Renal pelvis (tissue), 1 donor: ENCODE measurements at regions not wholly inside any gene's neighbourhood (a gene's known extent, or its start where the extent isn't known, plus 50 kb on each side); places are given as distances from the start of the nearest gene placed in this dataset.

Experiments used
- DNase-seq: peaks from one replicate; pipeline ENCODE4 v3.0.0-alpha.2; 2013

GRCh38 chr13:74669149-74669548 lies 534.9 kb upstream of the KLF12 start:
- DNase-seq: no peak

- no peak for DNase-seq
Measured at GRCh38 chr13:74667656-74668203, 533.5 kb upstream of the KLF12 start.

GRCh38 chr13:74662905-74663304 lies 528.7 kb upstream of the KLF12 start:
- peak; percentile 45 for DNase-seq

GRCh38 chr13:74661851-74662250 lies 527.6 kb upstream of the KLF12 start:
- DNase-seq: no peak

- no peak for DNase-seq
Measured at GRCh38 chr13:74657765-74658164, 523.6 kb upstream of the KLF12 start.

- peak; percentile 10 for DNase-seq
Measured at GRCh38 chr13:74651121-74651520, 516.9 kb upstream of the KLF12 start.

GRCh38 chr13:74647991-74648390 lies 513.8 kb upstream of the KLF12 start:
- no peak for DNase-seq

- no peak for DNase-seq
Measured at GRCh38 chr13:74647211-74647610, 513.0 kb upstream of the KLF12 start.

GRCh38 chr13:74646091-74646490 lies 511.9 kb upstream of the KLF12 start:
- no peak for DNase-seq

- no peak for DNase-seq
Measured at GRCh38 chr13:74645586-74645985, 511.4 kb upstream of the KLF12 start.

GRCh38 chr13:74644229-74644628 lies 510.0 kb upstream of the KLF12 start:
- DNase-seq: no peak

GRCh38 chr13:74641586-74641985 lies 507.4 kb upstream of the KLF12 start:
- DNase-seq: no peak

GRCh38 chr13:74633734-74634133 lies 499.5 kb upstream of the KLF12 start:
- no peak for DNase-seq

- DNase-seq: no peak
Measured at GRCh38 chr13:74629985-74630384, 495.8 kb upstream of the KLF12 start.

- no peak for DNase-seq
Measured at GRCh38 chr13:74625541-74625940, 491.3 kb upstream of the KLF12 start.

- DNase-seq: no peak
Measured at GRCh38 chr13:74623761-74624160, 489.6 kb upstream of the KLF12 start.

GRCh38 chr13:74622284-74622683 lies 488.1 kb upstream of the KLF12 start:
- DNase-seq: no peak

- DNase-seq: no peak
Measured at GRCh38 chr13:74620711-74621110, 486.5 kb upstream of the KLF12 start.

GRCh38 chr13:74620308-74620707 lies 486.1 kb upstream of the KLF12 start:
- DNase-seq: no peak

- no peak for DNase-seq
Measured at GRCh38 chr13:74597526-74597925, 463.3 kb upstream of the KLF12 start.

- DNase-seq: no peak
Measured at GRCh38 chr13:74596691-74597090, 462.5 kb upstream of the KLF12 start.

GRCh38 chr13:74593688-74594087 lies 459.5 kb upstream of the KLF12 start:
- DNase-seq: no peak

GRCh38 chr13:74586847-74587246 lies 452.6 kb upstream of the KLF12 start:
- DNase-seq: no peak

GRCh38 chr13:74576420-74576819 lies 442.2 kb upstream of the KLF12 start:
- no peak for DNase-seq

- peak; percentile 74 for DNase-seq
Measured at GRCh38 chr13:74575729-74576125, 441.5 kb upstream of the KLF12 start.
